ENCODE measurements at regions not wholly inside any gene's neighbourhood (a gene's known extent, or its start where the extent isn't known, plus 50 kb on each side); places are given as distances from the start of the nearest gene placed in this dataset.

- no peak for DNase-seq (ENCODE audit: low read depth)
Measured at GRCh38 chr2:111219285-111219684, 98.6 kb downstream of the BCL2L11 start.

- DNase-seq (ENCODE audit: low read depth): no peak
Measured at GRCh38 chr2:111219734-111220505, 99.2 kb downstream of the BCL2L11 start.

- no peak for DNase-seq (ENCODE audit: low read depth)
Measured at GRCh38 chr2:111220962-111221361, 100.2 kb downstream of the BCL2L11 start.

- DNase-seq (ENCODE audit: low read depth): no peak
Measured at GRCh38 chr2:111221701-111222100, 101.0 kb downstream of the BCL2L11 start.

- DNase-seq (ENCODE audit: low read depth): no peak
Measured at GRCh38 chr2:111222204-111222866, 101.6 kb downstream of the BCL2L11 start.

GRCh38 chr2:111225856-111226255, 105.1 kb downstream of the BCL2L11 start:
- no peak for DNase-seq (ENCODE audit: low read depth)

- no peak for DNase-seq (ENCODE audit: low read depth)
Measured at GRCh38 chr2:111226876-111227700, 106.4 kb downstream of the BCL2L11 start.

GRCh38 chr2:111227716-111228141, 107.0 kb downstream of the BCL2L11 start:
- no peak for DNase-seq (ENCODE audit: low read depth)

- no peak for DNase-seq (ENCODE audit: low read depth)
Measured at GRCh38 chr2:111231532-111232252, 111.0 kb downstream of the BCL2L11 start.

- DNase-seq (ENCODE audit: low read depth): no peak
Measured at GRCh38 chr2:111235192-111236015, 114.7 kb downstream of the BCL2L11 start.

- no peak for DNase-seq (ENCODE audit: low read depth)
Measured at GRCh38 chr2:111236025-111236424, 115.3 kb downstream of the BCL2L11 start.

GRCh38 chr2:111238296-111238695, 117.6 kb downstream of the BCL2L11 start:
- DNase-seq (ENCODE audit: low read depth): no peak

- no peak for DNase-seq (ENCODE audit: low read depth)
Measured at GRCh38 chr2:111239107-111239506, 118.4 kb downstream of the BCL2L11 start.

- DNase-seq (ENCODE audit: low read depth): no peak
Measured at GRCh38 chr2:111239581-111240249, 119.0 kb downstream of the BCL2L11 start.

GRCh38 chr2:111243295-111243694, 122.6 kb downstream of the BCL2L11 start:
- no peak for DNase-seq (ENCODE audit: low read depth)

- DNase-seq (ENCODE audit: low read depth): no peak
Measured at GRCh38 chr2:111244864-111245263, 124.2 kb downstream of the BCL2L11 start.

GRCh38 chr2:111246620-111247061, 125.9 kb downstream of the BCL2L11 start:
- DNase-seq (ENCODE audit: low read depth): no peak

GRCh38 chr2:111247491-111247890, 126.8 kb downstream of the BCL2L11 start:
- DNase-seq (ENCODE audit: low read depth): no peak

- DNase-seq (ENCODE audit: low read depth): no peak
Measured at GRCh38 chr2:111249806-111250205, 129.1 kb downstream of the BCL2L11 start.

- no peak for DNase-seq (ENCODE audit: low read depth)
Measured at GRCh38 chr2:111250448-111251030, 129.8 kb downstream of the BCL2L11 start.
